IPS DF 6.9 (cell line): ENCODE measurements at regions not wholly inside any gene's neighbourhood (a gene's known extent, or its start where the extent isn't known, plus 50 kb on each side); places are given as distances from the start of the nearest gene placed in this dataset.

Experiments used
- DNase-seq: peaks from one replicate; pipeline ENCODE4 v3.0.0-alpha.2; 2013; ENCODE audit warnings: low read depth, low spot score
- H3K27ac ChIP-seq: one replicate; pipeline ENCODE4 v1.5.1; 2013; ENCODE audit warnings: low read length, control low read depth
- H3K27me3 ChIP-seq: 2 replicates; pipeline ENCODE4 v1.6.1; 2013; ENCODE audit warnings: mild to moderate bottlenecking, low read length; ENCODE audit not compliant: control insufficient read depth, insufficient read depth
- H3K36me3 ChIP-seq: 2 replicates; pipeline ENCODE4 v1.6.1; 2013; ENCODE audit warnings: low read length; ENCODE audit not compliant: control insufficient read depth, insufficient read depth
- H3K4me1 ChIP-seq: 2 replicates; pipeline ENCODE4 v1.6.1; 2013; ENCODE audit warnings: low read length; ENCODE audit not compliant: control insufficient read depth, insufficient read depth
- H3K4me3 ChIP-seq: 2 replicates; pipeline ENCODE4 v1.5.1; 2013; ENCODE audit warnings: mild to moderate bottlenecking, low read length
- H3K9me3 ChIP-seq: 2 replicates; pipeline ENCODE4 v1.6.1; 2013; ENCODE audit warnings: low read length, inconsistent platforms; ENCODE audit not compliant: control insufficient read depth, insufficient read depth
- WGBS: extraction: QIAGEN DNeasy Blood & Tissue Kit; methylation state at CpG from one replicate; pipeline ENCODE4 v1.1.7; 2013; ENCODE audit warnings: mixed read lengths, missing lambda C conversion rate; ENCODE audit not compliant: insufficient read length, insufficient coverage; 5-methylcytosine and 5-hydroxymethylcytosine counted together

GRCh38 chr15:96514607-96515285, 184.2 kb downstream of the NR2F2 start:
- no peak for DNase-seq
- Histone ChIP-seq H3K9me3 (no peaks in the 10 kb centered on the region), H3K27ac (no peak overlapping the region), H3K4me1 (no peaks in the 10 kb centered on the region), H3K4me3 (no peak overlapping the region), H3K36me3 (no peaks in the 10 kb centered on the region), H3K27me3 (no peaks in the 10 kb centered on the region)
- no CpG with 5 or more reads among the region's 6 CpGs for WGBS

GRCh38 chr15:96515371-96515770, 184.9 kb downstream of the NR2F2 start:
- WGBS, result no CpG with 5 or more reads among the region's 3 CpGs
- no peak overlapping the region for H3K4me3 ChIP-seq
- no peak overlapping the region for H3K27ac ChIP-seq
- no peaks in the 10 kb centered on the region for H3K27me3 ChIP-seq
- H3K9me3 ChIP-seq, result no peaks in the 10 kb centered on the region
- H3K4me1 ChIP-seq, result no peaks in the 10 kb centered on the region
- no peak for DNase-seq
- H3K36me3 ChIP-seq, result no peaks in the 10 kb centered on the region

GRCh38 chr15:96521386-96521785, 190.9 kb downstream of the NR2F2 start:
- WGBS, result no CpG with 5 or more reads among the region's 1 CpG
- DNase-seq, result no peak

GRCh38 chr15:96524676-96525417, 194.3 kb downstream of the NR2F2 start:
- no peak for DNase-seq
- WGBS, result no CpG with 5 or more reads among the region's 5 CpGs
- no peak overlapping the region for H3K4me3 ChIP-seq
- no peak overlapping the region for H3K27ac ChIP-seq
- H3K4me1 ChIP-seq, result 0 out of 2 replicates have a peak, but pooled peaks cover 1% of the 10 kb centered on the region
- no peaks in the 10 kb centered on the region for H3K27me3 ChIP-seq
- no peaks in the 10 kb centered on the region for H3K9me3 ChIP-seq
- no peaks in the 10 kb centered on the region for H3K36me3 ChIP-seq

More at GRCh38 chr15:96521386-96521785, 190.9 kb downstream of the NR2F2 start:
- H3K27me3 ChIP-seq, result no peaks in the 10 kb centered on the region
- no peak overlapping the region for H3K27ac ChIP-seq
- 0 out of 2 replicates have a peak, but pooled peaks cover 1% of the 10 kb centered on the region for H3K4me1 ChIP-seq
- no peaks in the 10 kb centered on the region for H3K36me3 ChIP-seq
- H3K4me3 ChIP-seq, result no peak overlapping the region
- H3K9me3 ChIP-seq, result no peaks in the 10 kb centered on the region

GRCh38 chr15:96535148-96535547, 204.6 kb downstream of the NR2F2 start:
- Histone ChIP-seq H3K27me3 (no peaks in the 10 kb centered on the region), H3K36me3 (no peaks in the 10 kb centered on the region), H3K9me3 (no peaks in the 10 kb centered on the region), H3K4me3 (no peak overlapping the region), H3K4me1 (no peaks in the 10 kb centered on the region), H3K27ac (no peak overlapping the region)
- no peak for DNase-seq
- WGBS, result no CpG with 5 or more reads among the region's 4 CpGs

GRCh38 chr15:96538491-96538890, 208.0 kb downstream of the NR2F2 start:
- WGBS, result no CpG with 5 or more reads among the region's 3 CpGs
- Histone ChIP-seq H3K4me1 (no peaks in the 10 kb centered on the region), H3K27me3 (no peaks in the 10 kb centered on the region), H3K9me3 (no peaks in the 10 kb centered on the region), H3K36me3 (no peaks in the 10 kb centered on the region), H3K4me3 (no peak overlapping the region), H3K27ac (no peak overlapping the region)
- no peak for DNase-seq

- no peaks in the 10 kb centered on the region for H3K4me1 ChIP-seq
- WGBS, result no CpG with 5 or more reads among the region's 7 CpGs
- DNase-seq, result no peak
- no peak overlapping the region for H3K27ac ChIP-seq
- H3K27me3 ChIP-seq, result no peaks in the 10 kb centered on the region
- H3K9me3 ChIP-seq, result no peaks in the 10 kb centered on the region
- no peaks in the 10 kb centered on the region for H3K36me3 ChIP-seq
- no peak overlapping the region for H3K4me3 ChIP-seq
Measured at GRCh38 chr15:96540283-96540682, 209.8 kb downstream of the NR2F2 start.

- Histone ChIP-seq H3K4me3 (no peak overlapping the region), H3K4me1 (no peaks in the 10 kb centered on the region)
Measured at GRCh38 chr15:96542130-96542770, 211.8 kb downstream of the NR2F2 start.

GRCh38 chr15:96544162-96544756, 213.8 kb downstream of the NR2F2 start:
- DNase-seq, result no peak
- WGBS, result no CpG with 5 or more reads among the region's 5 CpGs
- Histone ChIP-seq H3K4me1 (no peaks in the 10 kb centered on the region), H3K27me3 (no peaks in the 10 kb centered on the region), H3K4me3 (no peak overlapping the region), H3K9me3 (no peaks in the 10 kb centered on the region), H3K36me3 (no peaks in the 10 kb centered on the region), H3K27ac (no peak overlapping the region)

More at GRCh38 chr15:96542130-96542770, 211.8 kb downstream of the NR2F2 start:
- H3K36me3 ChIP-seq, result no peaks in the 10 kb centered on the region
- DNase-seq, result no peak
- no peaks in the 10 kb centered on the region for H3K9me3 ChIP-seq
- H3K27me3 ChIP-seq, result no peaks in the 10 kb centered on the region
- WGBS, result no CpG with 5 or more reads among the region's 4 CpGs
- no peak overlapping the region for H3K27ac ChIP-seq

GRCh38 chr15:96549136-96549535, 218.6 kb downstream of the NR2F2 start:
- Histone ChIP-seq H3K36me3 (no peaks in the 10 kb centered on the region), H3K9me3 (no peaks in the 10 kb centered on the region), H3K4me1 (no peaks in the 10 kb centered on the region), H3K27ac (no peak overlapping the region), H3K27me3 (no peaks in the 10 kb centered on the region), H3K4me3 (no peak overlapping the region)
- DNase-seq, result no peak
- no CpG with 5 or more reads among the region's 1 CpG for WGBS
